ENCODE measurements at regions not wholly inside any gene's neighbourhood (a gene's known extent, or its start where the extent isn't known, plus 50 kb on each side); places are given as distances from the start of the nearest gene placed in this dataset.

DNA sequence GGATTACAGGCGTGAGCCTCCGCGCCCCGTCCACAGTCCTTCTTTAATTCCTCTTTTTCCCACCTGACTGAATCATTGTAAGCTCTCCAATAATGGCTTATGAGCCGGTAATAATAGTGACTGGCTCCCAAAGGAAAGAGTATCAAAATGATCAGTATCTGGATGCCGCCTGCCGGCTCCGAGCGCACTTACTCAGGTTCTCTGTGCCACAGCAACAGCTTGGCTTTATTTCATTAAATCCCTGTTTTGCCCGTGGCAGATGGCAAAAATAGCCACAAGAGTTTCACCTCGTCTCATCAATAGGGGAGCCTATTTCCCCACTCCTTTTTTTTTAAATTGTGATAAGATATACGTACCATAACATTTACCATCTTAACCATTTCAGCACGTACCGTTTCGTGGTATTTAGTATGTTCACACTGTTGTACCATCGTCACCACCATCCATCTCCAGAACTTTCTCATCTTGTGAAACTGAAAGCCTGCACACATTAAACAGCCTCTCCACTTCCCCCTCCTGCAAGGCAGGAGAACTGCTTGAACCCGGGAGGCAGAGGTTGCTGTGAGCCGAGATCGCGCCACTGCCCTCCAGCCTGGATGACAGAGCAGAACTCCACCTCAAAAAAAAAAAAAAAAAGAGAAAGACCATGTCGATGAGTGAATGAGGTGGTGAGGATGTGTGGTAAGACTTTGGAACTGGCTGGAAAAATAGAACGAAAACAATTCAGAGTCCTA, 80.7 kb upstream of the DLG1 start:
- WGBS, 2 experiments (ENCODE audit: extremely low coverage in 1 of 2, insufficient coverage in 1 of 2, insufficient read length in 1 of 2, insufficient replicate concordance in 2 of 2, low coverage in 1 of 2, low lambda C conversion rate in 2 of 2, missing lambda C conversion rate in 1 of 2), result 91% methylated on average over 18 of the region's 22 CpGs; no CpG with 5 or more reads in 1 of the 2 experiments
- H3K79me1 ChIP-seq (ENCODE audit: low read depth, low read length), result no peaks in the 10 kb centered on the region
- no peaks in the 10 kb centered on the region for H3K23me2 ChIP-seq (ENCODE audit: low read depth, low read length)
- CTCF ChIA-PET (ENCODE audit: partially characterized antibody), result interaction anchor here (1.0 kb wide), 1 partner anchor 12 kb away, joined by 3 read pairs; no protein-coding TSS in a partner anchor
- no peak overlapping the region for H3K18ac ChIP-seq (ENCODE audit: extremely low read depth, low read length)
- H4K5ac ChIP-seq (ENCODE audit: insufficient read length, low read depth, low read length), result no peak overlapping the region
- H3K56ac ChIP-seq (replicated peaks; ENCODE audit: insufficient read length, low read depth, low read length), result no peak overlapping the region
- no peaks in the 10 kb centered on the region for H3K9me3 ChIP-seq (ENCODE audit: insufficient read depth in 2 of 2, low read depth in 1 of 2, low read length in 1 of 2)
- no peak overlapping the region for H2BK15ac ChIP-seq (ENCODE audit: low read length)
- no peak overlapping the region for H4K8ac ChIP-seq (ENCODE audit: extremely low read depth, insufficient read depth, low read length)
- H3K36me3 ChIP-seq (ENCODE audit: control insufficient read depth in 2 of 4, insufficient read depth in 4 of 4, low read length in 3 of 4), result no peaks in the 10 kb centered on the region
- no peaks in the 10 kb centered on the region; a peak in 1 of 7 replicates for H3K4me1 ChIP-seq (replicated peaks in 1 of 4; ENCODE audit: control insufficient read depth in 3 of 4, insufficient read depth in 4 of 4, low read length in 3 of 4)
- no peak overlapping the region for H3K4me2 ChIP-seq (ENCODE audit: insufficient read depth in 1 of 2, low read depth in 2 of 2, low read length in 2 of 2)
- H2AFZ ChIP-seq (ENCODE audit: low read length), result no peak overlapping the region
- H2BK12ac ChIP-seq (ENCODE audit: low read depth, low read length), result no peak overlapping the region
- no peak overlapping the region for H3K27ac ChIP-seq (ENCODE audit: low read depth, low read length)
- H3K9ac ChIP-seq (replicated peaks in 1 of 4; ENCODE audit: extremely low read depth in 1 of 4, low read depth in 3 of 4, low read length in 3 of 4), result no peak overlapping the region
- no peak for FAIRE-seq
- no peak overlapping the region for H3K4ac ChIP-seq (replicated peaks; ENCODE audit: insufficient read length, low read depth, low read length)
- TF ChIP-seq CTCF (IDR thresholded peaks at IDR 0.05; ENCODE audit: control extremely low read depth in 1 of 3, insufficient read depth in 1 of 3, low read depth in 1 of 3, low read length in 3 of 3) (peak in 1 of 3 experiments; percentile 20; a peak in 1 of 4 replicates), NRF1 (IDR thresholded peaks at IDR 0.05; ENCODE audit: low read depth, low read length) (no peak), RAD21 (IDR thresholded peaks at IDR 0.05 in 1 of 2, conservative IDR thresholded peaks at IDR 0.05 in 1 of 2; ENCODE audit: low read depth in 2 of 2, low read length in 2 of 2) (peak in 1 of 2 experiments; percentile 36; a peak in 1 of 4 replicates)
- H2BK120ac ChIP-seq (replicated peaks; ENCODE audit: low read depth, low read length), result no peak overlapping the region
- POLR2A ChIA-PET (ENCODE audit: partially characterized antibody), result no interaction called here
- no peak overlapping the region for H2AK5ac ChIP-seq (ENCODE audit: low read depth, low read length)
- H3K27me3 ChIP-seq (replicated peaks in 1 of 4; ENCODE audit: control insufficient read depth in 3 of 4, extremely low read depth in 1 of 4, insufficient read depth in 3 of 4, low read length in 3 of 4), result no peaks in the 10 kb centered on the region
- no peaks in the 10 kb centered on the region for H4K20me1 ChIP-seq (replicated peaks in 1 of 2; ENCODE audit: control insufficient read depth in 1 of 2, insufficient read depth in 2 of 2, low read length in 2 of 2)
- no peak for DNase-seq (ENCODE audit: low read depth in 1 of 2, low spot score in 2 of 2)
- no peaks in the 10 kb centered on the region for H3K79me2 ChIP-seq (ENCODE audit: control insufficient read depth in 1 of 2, insufficient read depth in 2 of 2, low read length in 2 of 2)
- no peak overlapping the region for H4K91ac ChIP-seq (replicated peaks; ENCODE audit: insufficient read length, low read length)
- H3K4me3 ChIP-seq (ENCODE audit: extremely low read depth in 1 of 4, insufficient read depth in 2 of 4, low read depth in 3 of 4, low read length in 4 of 4), result no peak overlapping the region
- no peak overlapping the region for H3K14ac ChIP-seq (ENCODE audit: insufficient read length)
- no peak overlapping the region for H3K23ac ChIP-seq (ENCODE audit: insufficient read length)
- H2BK20ac ChIP-seq (ENCODE audit: low read length), result no peak overlapping the region
- no peak overlapping the region for H2BK5ac ChIP-seq (ENCODE audit: low read depth, low read length)

Measured in H1 (cell line).